Breast epithelium (tissue), 4 donors: ENCODE measurements at regions not wholly inside any gene's neighbourhood (a gene's known extent, or its start where the extent isn't known, plus 50 kb on each side); places are given as distances from the start of the nearest gene placed in this dataset.

Experiments used
- DNase-seq, 2 donors: peaks; one replicate each; pipeline ENCODE4 v3.0.0-alpha.2; 2019; ENCODE audit warnings: low spot score in 2 of 2
- H3K27ac ChIP-seq, 2 donors: fragments of 200-600 bp; sonication (generic) in 1 of 2; one replicate each; pipeline ENCODE4 v1.5.1; 2016 to 2019; ENCODE audit warnings: mild to moderate bottlenecking in 1 of 2
- H3K27me3 ChIP-seq, 2 donors: fragments of 200-600 bp; sonication (generic) in 1 of 2; one replicate each; pipeline versions ENCODE4 v1.5.1 to v1.6.0; 2017 to 2019; ENCODE audit warnings: control low read depth in 1 of 2, mild to moderate bottlenecking in 1 of 2
- H3K36me3 ChIP-seq: fragments of 200-600 bp; one replicate; pipeline ENCODE4 v1.5.1; 2019
- H3K4me1 ChIP-seq, 2 donors: fragments of 200-600 bp; sonication (generic); one replicate each; pipeline ENCODE4 v1.5.1; 2016 to 2019; ENCODE audit warnings: control low read depth in 1 of 2
- H3K4me3 ChIP-seq, 3 donors: fragments of 200-600 bp; sonication (generic); 1 replicate in 2 of 3; 2 replicates in 1 of 3; pipeline ENCODE4 v1.5.1; 2016 to 2019; ENCODE audit warnings: mild to moderate bottlenecking in 3 of 3, moderate library complexity in 2 of 3
- H3K9me3 ChIP-seq, 2 donors: fragments of 200-600 bp; sonication (generic) in 1 of 2; one replicate each; pipeline ENCODE4 v1.5.1; 2016 to 2019; ENCODE audit warnings: control low read depth in 1 of 2
- CTCF ChIP-seq, 3 donors: fragments of 450-650 bp; IDR thresholded peaks; one replicate each; pipeline ENCODE4 v1.5.1; 2016 to 2017; ENCODE audit warnings: antibody characterized with exemption in 3 of 3, mild to moderate bottlenecking in 3 of 3, moderate library complexity in 3 of 3
- POLR2A ChIP-seq: fragments of 450-650 bp; IDR thresholded peaks from one replicate; pipeline ENCODE4 v1.6.1; 2016; ENCODE audit warnings: antibody characterized with exemption, mild to moderate bottlenecking, moderate library complexity
- POLR2AphosphoS5 ChIP-seq, 3 donors: sonication (generic); formaldehyde crosslinking; IDR thresholded peaks; one replicate each; pipeline ENCODE4 v1.6.1; 2017; ENCODE audit warnings: antibody characterized with exemption in 3 of 3
- intact Hi-C: fragments of 100-400 bp; cut with DNase I; formaldehyde crosslinking; loops from one replicate; pipeline ENCODE4 v1.15.1; 2023; ENCODE audit warnings: low total_unique reads

GRCh38 chr13:66139701-66140100, 1090.4 kb downstream of the PCDH9 start:
- H3K27ac ChIP-seq: no peak overlapping the region
- no peaks in the 10 kb centered on the region for H3K36me3 ChIP-seq
- H3K27me3 ChIP-seq: no peaks in the 10 kb centered on the region
- intact Hi-C loops: loop anchor here (5.0 kb wide), 1 partner anchor 223 kb away; no protein-coding TSS in a partner anchor
- H3K9me3 ChIP-seq: peaks cover 0 to 5% of the 10 kb centered on the region in 2 donors
- no peaks in the 10 kb centered on the region for H3K4me1 ChIP-seq
- no peak for DNase-seq
- TF ChIP-seq POLR2A (no peak), CTCF (IDR thresholded peaks at IDR 0.05) (no peak), POLR2AphosphoS5 (IDR thresholded peaks at IDR 0.05) (no peak)
- no peak overlapping the region for H3K4me3 ChIP-seq

GRCh38 chr13:66139250-66139649, 1090.9 kb downstream of the PCDH9 start:
- no peak for DNase-seq
- Histone ChIP-seq H3K4me3 (no peak overlapping the region), H3K27ac (no peak overlapping the region), H3K9me3 (peaks cover 0 to 5% of the 10 kb centered on the region in 2 donors), H3K27me3 (no peaks in the 10 kb centered on the region), H3K36me3 (no peaks in the 10 kb centered on the region), H3K4me1 (no peaks in the 10 kb centered on the region)
- TF ChIP-seq POLR2A (no peak), POLR2AphosphoS5 (IDR thresholded peaks at IDR 0.05) (no peak), CTCF (IDR thresholded peaks at IDR 0.05) (no peak)
- intact Hi-C loops: loop anchor here (5.0 kb wide), 1 partner anchor 223 kb away; no protein-coding TSS in a partner anchor

GRCh38 chr13:66138172-66138811, 1091.8 kb downstream of the PCDH9 start:
- no peak overlapping the region for H3K4me3 ChIP-seq
- H3K27me3 ChIP-seq: no peaks in the 10 kb centered on the region
- no peaks in the 10 kb centered on the region for H3K36me3 ChIP-seq
- peaks cover 0 to 5% of the 10 kb centered on the region in 2 donors for H3K9me3 ChIP-seq
- DNase-seq: no peak
- no peaks in the 10 kb centered on the region for H3K4me1 ChIP-seq
- TF ChIP-seq POLR2AphosphoS5 (IDR thresholded peaks at IDR 0.05): no peak
- no peak for TF ChIP-seq CTCF (IDR thresholded peaks at IDR 0.05)
- TF ChIP-seq POLR2A: no peak
- intact Hi-C loops: loop anchor here (5.0 kb wide), 1 partner anchor 224 kb away; no protein-coding TSS in a partner anchor
- H3K27ac ChIP-seq: no peak overlapping the region

- H3K4me3 ChIP-seq: no peak overlapping the region
- no peaks in the 10 kb centered on the region for H3K4me1 ChIP-seq
- intact Hi-C loops: loop anchor here (5.0 kb wide), 1 partner anchor 225 kb away; no protein-coding TSS in a partner anchor
- H3K36me3 ChIP-seq: no peaks in the 10 kb centered on the region
- TF ChIP-seq POLR2A (no peak), CTCF (IDR thresholded peaks at IDR 0.05) (no peak), POLR2AphosphoS5 (IDR thresholded peaks at IDR 0.05) (no peak)
- no peak for DNase-seq
- no peak overlapping the region for H3K27ac ChIP-seq
- H3K27me3 ChIP-seq: no peaks in the 10 kb centered on the region
- peaks cover 0 to 5% of the 10 kb centered on the region in 2 donors for H3K9me3 ChIP-seq
These were observed 1092.8 kb downstream of the PCDH9 start for GRCh38 chr13:66137384-66137783.

- TF ChIP-seq POLR2A (no peak), CTCF (IDR thresholded peaks at IDR 0.05) (no peak), POLR2AphosphoS5 (IDR thresholded peaks at IDR 0.05) (no peak)
- intact Hi-C loops: no loop called here
These were observed 1101.4 kb downstream of the PCDH9 start for GRCh38 chr13:66128692-66129269.

More at GRCh38 chr13:66128692-66129269, 1101.4 kb downstream of the PCDH9 start:
- Histone ChIP-seq H3K4me1 (no peaks in the 10 kb centered on the region), H3K27me3 (no peaks in the 10 kb centered on the region), H3K27ac (no peak overlapping the region), H3K36me3 (no peaks in the 10 kb centered on the region), H3K9me3 (no peaks in the 10 kb centered on the region), H3K4me3 (no peak overlapping the region)
- no peak for DNase-seq
